NCI-H1092 (cell line): ENCODE measurements at regions not wholly inside any gene's neighbourhood (a gene's known extent, or its start where the extent isn't known, plus 50 kb on each side); places are given as distances from the start of the nearest gene placed in this dataset.
A peak's percentile ranks its signal among the peaks of the same experiment; 100 is the strongest.

Experiments used
- DNase-seq: peaks from one replicate; lab custom pipeline; 2025; lab: John Stamatoyannopoulos, UW

- no peak for DNase-seq
Observed at GRCh38 chr3:22940285-22940684, 262.8 kb upstream of the UBE2E2 start.

- no peak for DNase-seq
Observed at GRCh38 chr3:22942981-22943380, 260.1 kb upstream of the UBE2E2 start.

- DNase-seq = no peak
Observed at GRCh38 chr3:22947851-22948250, 255.3 kb upstream of the UBE2E2 start.

GRCh38 chr3:22951910-22952309 lies 251.2 kb upstream of the UBE2E2 start:
- DNase-seq = no peak

- no peak for DNase-seq
Observed at GRCh38 chr3:22952860-22953259, 250.3 kb upstream of the UBE2E2 start.

- no peak for DNase-seq
Observed at GRCh38 chr3:22959593-22959992, 243.5 kb upstream of the UBE2E2 start.

- DNase-seq = peak; percentile 3
Observed at GRCh38 chr3:22960105-22960984, 242.8 kb upstream of the UBE2E2 start.

GRCh38 chr3:22962244-22962643 lies 240.9 kb upstream of the UBE2E2 start:
- DNase-seq = no peak

- no peak for DNase-seq
Observed at GRCh38 chr3:22966349-22966748, 236.8 kb upstream of the UBE2E2 start.

GRCh38 chr3:22969276-22969675 lies 233.9 kb upstream of the UBE2E2 start:
- no peak for DNase-seq

GRCh38 chr3:22971497-22971896 lies 231.6 kb upstream of the UBE2E2 start:
- DNase-seq = no peak

GRCh38 chr3:22977042-22977441 lies 226.1 kb upstream of the UBE2E2 start:
- DNase-seq = no peak

GRCh38 chr3:22977650-22978289 lies 225.4 kb upstream of the UBE2E2 start:
- no peak for DNase-seq

- DNase-seq = no peak
Observed at GRCh38 chr3:22979581-22979980, 223.5 kb upstream of the UBE2E2 start.

GRCh38 chr3:22980346-22980745 lies 222.8 kb upstream of the UBE2E2 start:
- no peak for DNase-seq

- DNase-seq = no peak
Observed at GRCh38 chr3:22981166-22981565, 222.0 kb upstream of the UBE2E2 start.

- DNase-seq = no peak
Observed at GRCh38 chr3:22981861-22982260, 221.3 kb upstream of the UBE2E2 start.

GRCh38 chr3:22982981-22983587 lies 220.0 kb upstream of the UBE2E2 start:
- no peak for DNase-seq

- no peak for DNase-seq
Observed at GRCh38 chr3:22986958-22987357, 216.2 kb upstream of the UBE2E2 start.

GRCh38 chr3:22988566-22988965 lies 214.6 kb upstream of the UBE2E2 start:
- DNase-seq = peak; percentile 2

GRCh38 chr3:22989716-22990115 lies 213.4 kb upstream of the UBE2E2 start:
- DNase-seq = no peak

- no peak for DNase-seq
Observed at GRCh38 chr3:22990291-22991200, 212.6 kb upstream of the UBE2E2 start.
